ENCODE measurements at regions not wholly inside any gene's neighbourhood (a gene's known extent, or its start where the extent isn't known, plus 50 kb on each side); places are given as distances from the start of the nearest gene placed in this dataset.

DNA sequence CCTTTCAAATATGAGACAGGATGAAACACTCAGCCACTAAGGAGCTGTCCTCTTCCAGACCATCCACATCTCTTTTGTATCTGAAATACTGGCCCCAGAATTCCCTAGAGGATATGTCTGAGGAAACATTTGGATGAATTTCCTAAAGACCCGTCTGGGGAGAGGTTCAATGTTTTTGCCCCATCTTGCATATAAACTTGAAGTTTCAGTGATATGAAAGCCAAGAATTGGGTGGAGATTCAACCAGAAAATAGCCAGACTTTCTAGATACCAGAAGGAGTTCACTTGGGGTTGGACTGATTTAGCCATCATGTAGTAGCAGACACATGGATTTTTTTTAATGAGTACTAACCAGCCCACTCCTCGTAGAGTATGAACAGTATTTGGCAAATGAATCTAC lies 182.0 kb downstream of the PLPP3 start:
- Histone ChIP-seq H4K20me1 (ENCODE audit: insufficient read depth, low read length) (no peaks in the 10 kb centered on the region), H3K27ac (ENCODE audit: low read depth, low read length, poor library complexity, severe bottlenecking) (no peak overlapping the region), H3K9me2 (ENCODE audit: insufficient read depth, low read length) (no peaks in the 10 kb centered on the region), H2AFZ (ENCODE audit: low read length) (no peak overlapping the region), H3K4me1 (ENCODE audit: insufficient read depth, low read length, poor library complexity, severe bottlenecking) (peaks cover 12% of the 10 kb centered on the region), H3K79me2 (ENCODE audit: insufficient read depth, low read depth, low read length) (no peaks in the 10 kb centered on the region), H3K9me3 (ENCODE audit: low read length) (no peaks in the 10 kb centered on the region), H3K4me2 (ENCODE audit: low read length) (no peak overlapping the region), H3K4me3 (ENCODE audit: low read depth, low read length, poor library complexity, severe bottlenecking) (no peak overlapping the region), H3K36me3 (ENCODE audit: insufficient read depth, low read length) (no peaks in the 10 kb centered on the region)
- ChIA-PET CTCF (ENCODE audit: unreplicated experiment) (no interaction called here), POLR2A (interaction anchor here (0.6 kb wide), 2 partner anchors 12 to 27 kb away, joined by 5 to 14 read pairs; no protein-coding TSS in a partner anchor)
- intact Hi-C loops (cut with micrococcal nuclease; ENCODE audit: unreplicated experiment) = no loop called here
- no peak for DNase-seq (ENCODE audit: low spot score)
- no peak for TF ChIP-seq EZH2phosphoT487 (IDR thresholded peaks at IDR 0.05; ENCODE audit: borderline replicate concordance, low read depth, low read length)
- no TSS peak for BruUV-seq (replicated peaks)

- H2AFZ ChIP-seq (ENCODE audit: low read length) = no peak overlapping the region
- H3K4me1 ChIP-seq (ENCODE audit: insufficient read depth, low read length, poor library complexity, severe bottlenecking) = peaks cover 11% of the 10 kb centered on the region
- H3K79me2 ChIP-seq (ENCODE audit: insufficient read depth, low read depth, low read length) = no peaks in the 10 kb centered on the region
- no peaks in the 10 kb centered on the region for H3K9me3 ChIP-seq (ENCODE audit: low read length)
- intact Hi-C loops (cut with micrococcal nuclease; ENCODE audit: unreplicated experiment) = no loop called here
- ChIA-PET POLR2A (interaction anchor here (0.7 kb wide), 1 partner anchor 64 kb away, joined by 3 read pairs; no protein-coding TSS in a partner anchor), CTCF (ENCODE audit: unreplicated experiment) (no interaction called here)
- H3K4me2 ChIP-seq (ENCODE audit: low read length) = no peak overlapping the region
- no peaks in the 10 kb centered on the region for H4K20me1 ChIP-seq (ENCODE audit: insufficient read depth, low read length)
- no peak for DNase-seq (ENCODE audit: low spot score)
- H3K9me2 ChIP-seq (ENCODE audit: insufficient read depth, low read length) = no peaks in the 10 kb centered on the region
- no TSS peak for BruUV-seq (replicated peaks)
- TF ChIP-seq EZH2phosphoT487 (IDR thresholded peaks at IDR 0.05; ENCODE audit: borderline replicate concordance, low read depth, low read length) = no peak
- TF ChIP-seq, protein P1, sequence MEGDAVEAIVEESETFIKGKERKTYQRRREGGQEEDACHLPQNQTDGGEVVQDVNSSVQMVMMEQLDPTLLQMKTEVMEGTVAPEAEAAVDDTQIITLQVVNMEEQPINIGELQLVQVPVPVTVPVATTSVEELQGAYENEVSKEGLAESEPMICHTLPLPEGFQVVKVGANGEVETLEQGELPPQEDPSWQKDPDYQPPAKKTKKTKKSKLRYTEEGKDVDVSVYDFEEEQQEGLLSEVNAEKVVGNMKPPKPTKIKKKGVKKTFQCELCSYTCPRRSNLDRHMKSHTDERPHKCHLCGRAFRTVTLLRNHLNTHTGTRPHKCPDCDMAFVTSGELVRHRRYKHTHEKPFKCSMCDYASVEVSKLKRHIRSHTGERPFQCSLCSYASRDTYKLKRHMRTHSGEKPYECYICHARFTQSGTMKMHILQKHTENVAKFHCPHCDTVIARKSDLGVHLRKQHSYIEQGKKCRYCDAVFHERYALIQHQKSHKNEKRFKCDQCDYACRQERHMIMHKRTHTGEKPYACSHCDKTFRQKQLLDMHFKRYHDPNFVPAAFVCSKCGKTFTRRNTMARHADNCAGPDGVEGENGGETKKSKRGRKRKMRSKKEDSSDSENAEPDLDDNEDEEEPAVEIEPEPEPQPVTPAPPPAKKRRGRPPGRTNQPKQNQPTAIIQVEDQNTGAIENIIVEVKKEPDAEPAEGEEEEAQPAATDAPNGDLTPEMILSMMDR (conservative IDR thresholded peaks at IDR 0.05; ENCODE audit: low read length) = no peak
- no peak overlapping the region for H3K27ac ChIP-seq (ENCODE audit: low read depth, low read length, poor library complexity, severe bottlenecking)
- no peak overlapping the region for H3K4me3 ChIP-seq (ENCODE audit: low read depth, low read length, poor library complexity, severe bottlenecking)
- no peaks in the 10 kb centered on the region for H3K36me3 ChIP-seq (ENCODE audit: insufficient read depth, low read length)
These were observed 182.8 kb downstream of the PLPP3 start for GRCh38 chr1:56396581-56396980.

DNA sequence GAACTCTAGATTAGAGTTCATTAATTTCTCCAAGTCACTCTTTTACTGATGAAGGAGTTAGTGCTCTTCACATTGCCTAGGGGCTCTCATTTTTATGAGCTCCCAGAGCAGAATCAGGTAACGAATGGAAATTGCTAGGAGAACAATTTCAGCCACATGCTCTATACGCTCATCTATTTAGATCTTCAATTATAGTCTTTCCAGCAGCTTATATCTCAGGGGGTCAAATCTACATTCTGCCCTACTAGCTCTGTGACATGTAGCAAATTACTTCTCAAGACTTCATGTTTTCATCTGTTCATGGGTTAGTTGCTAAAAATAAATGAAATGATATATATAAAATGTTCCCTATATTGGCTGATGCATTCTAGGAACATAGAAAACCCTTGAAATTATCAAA lies 183.6 kb downstream of the PLPP3 start:
- no peak overlapping the region for H3K4me3 ChIP-seq (ENCODE audit: low read depth, low read length, poor library complexity, severe bottlenecking)
- H3K4me1 ChIP-seq (ENCODE audit: insufficient read depth, low read length, poor library complexity, severe bottlenecking) = peaks cover 3% of the 10 kb centered on the region
- no peak for TF ChIP-seq EZH2phosphoT487 (IDR thresholded peaks at IDR 0.05; ENCODE audit: borderline replicate concordance, low read depth, low read length)
- TF ChIP-seq, protein P1 (conservative IDR thresholded peaks at IDR 0.05; ENCODE audit: low read length) = no peak
- H2AFZ ChIP-seq (ENCODE audit: low read length) = no peak overlapping the region
- CTCF ChIA-PET (ENCODE audit: unreplicated experiment) = no interaction called here
- intact Hi-C loops (cut with micrococcal nuclease; ENCODE audit: unreplicated experiment) = no loop called here
- BruUV-seq (replicated peaks) = no TSS peak
- H4K20me1 ChIP-seq (ENCODE audit: insufficient read depth, low read length) = no peaks in the 10 kb centered on the region
- DNase-seq (ENCODE audit: low spot score) = no peak
- H3K27ac ChIP-seq (ENCODE audit: low read depth, low read length, poor library complexity, severe bottlenecking) = no peak overlapping the region
- H3K79me2 ChIP-seq (ENCODE audit: insufficient read depth, low read depth, low read length) = no peaks in the 10 kb centered on the region
- no peaks in the 10 kb centered on the region for H3K9me3 ChIP-seq (ENCODE audit: low read length)
- POLR2A ChIA-PET = no interaction called here
- no peaks in the 10 kb centered on the region for H3K9me2 ChIP-seq (ENCODE audit: insufficient read depth, low read length)
- no peak overlapping the region for H3K4me2 ChIP-seq (ENCODE audit: low read length)
- H3K36me3 ChIP-seq (ENCODE audit: insufficient read depth, low read length) = no peaks in the 10 kb centered on the region
